Body of pancreas (tissue), 4 donors: ENCODE measurements at regions not wholly inside any gene's neighbourhood (a gene's known extent, or its start where the extent isn't known, plus 50 kb on each side); places are given as distances from the start of the nearest gene placed in this dataset.
A peak's percentile ranks its signal among the peaks of the same experiment; 100 is the strongest.

Experiments used
- ATAC-seq: fragments of 150-250 bp; one replicate; pipeline ENCODE4 v1.9.1; 2016
- DNase-seq, 4 donors: peaks; one replicate each; pipeline ENCODE4 v3.0.0-alpha.2; 2019
- H3K27ac ChIP-seq, 4 donors: fragments of 200-600 bp; sonication (generic); 1 replicate in 3 of 4; 2 replicates in 1 of 4; pipeline versions ENCODE4 v1.5.1 to v1.6.1; 2016 to 2019; ENCODE audit warnings: mild to moderate bottlenecking in 1 of 4, mixed read lengths in 1 of 4, moderate library complexity in 1 of 4
- H3K27me3 ChIP-seq, 2 donors: fragments of 200-600 bp; sonication (generic); one replicate each; pipeline ENCODE4 v1.6.0; 2016; ENCODE audit warnings: mild to moderate bottlenecking in 1 of 2
- H3K36me3 ChIP-seq, 2 donors: fragments of 200-600 bp; sonication (generic); replicated peaks in 1 of 2; 2 replicates each; pipeline ENCODE4 v1.5.1; 2016; ENCODE audit warnings: low read depth in 2 of 2; ENCODE audit not compliant: insufficient read depth in 1 of 2
- H3K4me1 ChIP-seq: fragments of 200-600 bp; sonication (generic); one replicate; pipeline ENCODE4 v1.6.0; 2016
- H3K4me3 ChIP-seq, 2 donors: fragments of 200-600 bp; sonication (generic); 1 replicate in 1 of 2; 2 replicates in 1 of 2; pipeline ENCODE4 v1.5.1; 2016 to 2019
- H3K9me3 ChIP-seq, 3 donors: fragments of 200-600 bp; sonication (generic); 1 replicate in 2 of 3; 2 replicates in 1 of 3; pipeline ENCODE4 v1.5.1; 2016
- CTCF ChIP-seq, 7 experiments: fragments of 450-650 bp in 4 of 7; fragments of 200-600 bp in 3 of 7; sonication (generic) in 3 of 7; IDR thresholded peaks; one replicate each; pipeline ENCODE4 v1.5.1; 2016 to 2019; ENCODE audit warnings: antibody characterized with exemption in 7 of 7
- POLR2A ChIP-seq, 3 donors: fragments of 450-650 bp; IDR thresholded peaks; one replicate each; pipeline ENCODE4 v1.6.1; 2016; ENCODE audit warnings: antibody characterized with exemption in 3 of 3, mild to moderate bottlenecking in 2 of 3
- WGBS, 2 donors: methylation state at CpG; one replicate each; pipeline ENCODE4 v1.1.5; 2017; 5-methylcytosine and 5-hydroxymethylcytosine counted together
- intact Hi-C: fragments of 100-400 bp; cut with DNase I; formaldehyde crosslinking; loops from one replicate; pipeline ENCODE4 v1.15.1; 2023

GRCh38 chr9:135268981-135269380, 181.5 kb downstream of the OLFM1 start:
- ATAC-seq: no peak

GRCh38 chr9:135269912-135270830, 182.7 kb downstream of the OLFM1 start:
- no peak overlapping the region for H3K4me3 ChIP-seq
- ATAC-seq (no peak), DNase-seq (no peak)
- WGBS, 2 donors: 87 to 89% methylated on average over 20 of the region's 20 CpGs
- H3K36me3 ChIP-seq: no peaks in the 10 kb centered on the region
- no peaks in the 10 kb centered on the region for H3K27me3 ChIP-seq
- TF ChIP-seq CTCF (IDR thresholded peaks at IDR 0.05) (no peak), POLR2A (IDR thresholded peaks at IDR 0.05) (no peak)
- H3K27ac ChIP-seq: no peak overlapping the region
- no peaks in the 10 kb centered on the region for H3K9me3 ChIP-seq
- intact Hi-C loops: no loop called here
- H3K4me1 ChIP-seq: peaks cover 3% of the 10 kb centered on the region

More at GRCh38 chr9:135268981-135269380, 181.5 kb downstream of the OLFM1 start:
- intact Hi-C loops: no loop called here
- Histone ChIP-seq H3K9me3 (no peaks in the 10 kb centered on the region), H3K4me1 (no peaks in the 10 kb centered on the region), H3K36me3 (no peaks in the 10 kb centered on the region), H3K27me3 (no peaks in the 10 kb centered on the region), H3K27ac (no peak overlapping the region), H3K4me3 (no peak overlapping the region)
- 79 to 92% methylated on average over 5 to 6 of the region's 6 CpGs for WGBS, 2 donors
- DNase-seq: peak in 1 of 4 donors; percentile 68
- TF ChIP-seq CTCF (IDR thresholded peaks at IDR 0.05): no peak

GRCh38 chr9:135271425-135271824, 184.0 kb downstream of the OLFM1 start:
- ATAC-seq: no peak
- intact Hi-C loops: no loop called here
- H3K27me3 ChIP-seq: no peaks in the 10 kb centered on the region

GRCh38 chr9:135272608-135273007, 185.1 kb downstream of the OLFM1 start:
- H3K4me3 ChIP-seq: no peak overlapping the region
- peaks cover 20% of the 10 kb centered on the region for H3K4me1 ChIP-seq
- no peaks in the 10 kb centered on the region for H3K27me3 ChIP-seq
- no peaks in the 10 kb centered on the region for H3K9me3 ChIP-seq
- no peak for DNase-seq
- H3K27ac ChIP-seq: no peak overlapping the region
- ATAC-seq: no peak
- intact Hi-C loops: no loop called here
- H3K36me3 ChIP-seq: no peaks in the 10 kb centered on the region
- WGBS, 2 donors: 74 to 83% methylated on average over 3 to 10 of the region's 10 CpGs
- TF ChIP-seq POLR2A (IDR thresholded peaks at IDR 0.05) (no peak), CTCF (IDR thresholded peaks at IDR 0.05) (no peak)

More at GRCh38 chr9:135271425-135271824, 184.0 kb downstream of the OLFM1 start:
- DNase-seq: no peak
- 90% methylated on average over 19 of the region's 19 CpGs for WGBS, 2 donors
- peaks cover 16% of the 10 kb centered on the region for H3K4me1 ChIP-seq
- H3K27ac ChIP-seq: no peak overlapping the region
- no peak overlapping the region for H3K4me3 ChIP-seq
- no peaks in the 10 kb centered on the region for H3K9me3 ChIP-seq
- no peaks in the 10 kb centered on the region for H3K36me3 ChIP-seq
- no peak for TF ChIP-seq POLR2A (IDR thresholded peaks at IDR 0.05)

- no peak for ATAC-seq
- no peaks in the 10 kb centered on the region for H3K9me3 ChIP-seq
- intact Hi-C loops: no loop called here
- WGBS, 2 donors: 76 to 96% methylated on average over 7 of the region's 7 CpGs
- H3K27ac ChIP-seq: no peak overlapping the region
- no peaks in the 10 kb centered on the region for H3K27me3 ChIP-seq
- no peaks in the 10 kb centered on the region for H3K36me3 ChIP-seq
- H3K4me3 ChIP-seq: no peak overlapping the region
- no peak for DNase-seq
- TF ChIP-seq CTCF (IDR thresholded peaks at IDR 0.05): no peak
- no peak for TF ChIP-seq POLR2A (IDR thresholded peaks at IDR 0.05)
- H3K4me1 ChIP-seq: peaks cover 20% of the 10 kb centered on the region
Measured at GRCh38 chr9:135273008-135273407, 185.5 kb downstream of the OLFM1 start.
